ENCODE measurements at regions not wholly inside any gene's neighbourhood (a gene's known extent, or its start where the extent isn't known, plus 50 kb on each side); places are given as distances from the start of the nearest gene placed in this dataset.

GRCh38 chr9:119020284-119020683 is 349.0 kb downstream of the BRINP1 start:
- DNase-seq (ENCODE audit: low read depth), result no peak

GRCh38 chr9:119020730-119021333 is 348.4 kb downstream of the BRINP1 start:
- DNase-seq (ENCODE audit: low read depth), result no peak

GRCh38 chr9:119026120-119026519 is 343.1 kb downstream of the BRINP1 start:
- no peak for DNase-seq (ENCODE audit: low read depth)

GRCh38 chr9:119027901-119028699 is 341.1 kb downstream of the BRINP1 start:
- no peak for DNase-seq (ENCODE audit: low read depth)

DNA sequence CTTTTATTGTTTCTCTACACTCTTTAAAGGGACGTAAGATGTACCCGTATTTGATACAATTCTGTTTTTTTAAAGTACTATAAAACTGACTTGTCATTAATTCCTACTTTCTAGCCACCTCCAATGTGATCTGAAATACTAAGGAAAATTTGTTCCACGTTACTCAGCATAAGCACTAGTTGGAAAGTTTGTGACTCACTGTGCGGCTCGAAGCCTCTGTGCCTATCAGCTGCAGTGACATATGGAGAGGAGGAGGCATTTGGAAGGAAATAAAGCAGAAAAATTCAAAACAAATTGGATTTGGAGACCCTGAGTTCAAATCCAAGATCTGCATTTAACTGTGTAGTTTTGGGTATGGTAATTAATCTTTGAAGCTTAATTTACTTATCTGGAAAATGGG is 339.3 kb downstream of the BRINP1 start:
- DNase-seq (ENCODE audit: low read depth), result no peak

DNA sequence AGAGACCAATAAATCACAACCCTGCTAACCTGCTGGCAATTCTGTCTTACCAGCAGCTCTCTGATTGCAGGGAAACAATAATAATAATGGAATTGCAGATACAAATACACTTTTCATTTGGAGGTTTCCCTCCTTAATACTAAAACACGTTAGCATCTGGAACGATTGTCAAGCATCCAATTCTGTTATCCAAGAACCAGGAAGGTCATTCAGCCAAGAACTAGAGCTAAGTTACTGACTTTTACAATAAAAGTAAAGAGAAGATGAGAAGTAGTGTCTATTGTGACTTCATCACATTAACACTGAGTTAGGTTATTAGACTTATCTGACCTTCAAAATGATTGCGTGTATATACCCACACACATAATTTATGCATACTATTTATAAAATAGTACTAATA is 335.6 kb downstream of the BRINP1 start:
- no peak for DNase-seq (ENCODE audit: low read depth)

DNA sequence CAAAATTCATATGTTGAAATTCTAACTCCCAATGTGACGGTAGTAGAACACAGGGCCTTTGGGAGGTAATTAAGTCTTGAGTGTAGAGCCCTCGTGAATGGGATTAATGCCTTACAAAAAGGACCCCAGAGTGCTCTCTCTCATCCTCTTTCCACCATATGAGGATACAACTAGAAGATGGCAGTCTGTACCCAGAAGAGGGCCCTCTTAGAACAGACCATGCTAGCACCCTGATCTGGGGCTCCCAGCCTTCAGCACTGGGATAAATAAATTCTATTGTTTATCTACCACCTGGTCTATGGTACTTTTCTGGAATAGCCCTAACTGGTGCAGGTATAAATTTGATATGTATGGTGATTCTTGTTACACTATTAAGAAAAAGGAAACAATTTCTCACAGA is 332.3 kb downstream of the BRINP1 start:
- no peak for DNase-seq (ENCODE audit: low read depth)

GRCh38 chr9:119043996-119044395 is 325.2 kb downstream of the BRINP1 start:
- no peak for DNase-seq (ENCODE audit: low read depth)

GRCh38 chr9:119044806-119045205 is 324.4 kb downstream of the BRINP1 start:
- DNase-seq (ENCODE audit: low read depth), result no peak

- DNase-seq (ENCODE audit: low read depth), result no peak
These were observed 321.5 kb downstream of the BRINP1 start for GRCh38 chr9:119047513-119048307.

DNA sequence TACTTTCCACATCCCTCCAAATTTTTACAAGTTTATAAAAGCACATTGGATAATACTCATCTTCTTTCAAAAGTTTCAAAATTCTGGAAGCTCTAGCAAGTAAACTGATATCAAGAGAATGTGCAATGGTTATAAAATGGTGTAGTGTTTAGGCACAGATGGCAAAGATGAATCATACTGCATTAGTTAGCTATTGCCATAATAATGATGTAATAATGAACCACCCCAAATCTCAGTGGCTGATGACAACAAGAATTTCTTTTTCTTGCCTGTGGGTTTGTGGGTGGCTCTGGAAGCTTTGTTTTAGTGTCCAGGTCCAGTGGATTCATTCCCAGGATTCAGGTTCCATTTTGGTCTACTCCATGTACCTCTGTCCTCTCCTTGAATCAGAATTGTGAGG is 319.0 kb downstream of the BRINP1 start:
- no peak for DNase-seq (ENCODE audit: low read depth)

DNA sequence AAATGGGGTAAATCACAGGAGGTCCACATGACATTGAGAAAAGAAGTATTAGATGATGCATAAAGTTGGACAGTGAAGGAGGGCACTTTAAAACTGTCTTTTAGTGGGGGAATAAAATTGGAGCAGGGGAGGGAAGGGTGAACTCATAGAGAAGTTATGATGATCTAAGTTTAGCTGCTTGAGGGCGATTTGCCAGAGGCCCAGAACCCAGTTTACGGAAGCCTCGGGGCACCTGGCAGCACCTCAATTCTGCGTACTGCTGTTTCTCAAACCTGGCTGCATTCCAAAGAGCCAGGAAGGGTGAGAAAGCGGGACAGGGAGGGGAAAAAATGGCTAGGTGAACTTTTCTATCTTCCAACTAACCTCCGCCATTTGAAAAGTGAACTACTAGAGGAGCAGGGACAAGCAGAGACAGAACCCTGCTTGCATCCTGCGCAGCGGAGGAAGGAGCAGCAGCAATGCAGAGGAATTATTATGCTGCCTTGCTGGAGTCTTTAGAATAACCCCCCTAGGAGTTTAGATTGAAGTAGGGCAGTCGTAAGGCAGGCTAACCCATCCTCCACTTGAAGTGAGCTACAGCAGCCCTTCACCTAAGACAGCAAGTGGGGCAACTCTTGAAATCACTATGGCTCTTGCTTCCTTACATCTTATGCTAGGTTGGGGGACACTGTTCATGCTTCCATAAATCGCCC is 316.8 kb downstream of the BRINP1 start:
- no peak for DNase-seq (ENCODE audit: low read depth)

DNA sequence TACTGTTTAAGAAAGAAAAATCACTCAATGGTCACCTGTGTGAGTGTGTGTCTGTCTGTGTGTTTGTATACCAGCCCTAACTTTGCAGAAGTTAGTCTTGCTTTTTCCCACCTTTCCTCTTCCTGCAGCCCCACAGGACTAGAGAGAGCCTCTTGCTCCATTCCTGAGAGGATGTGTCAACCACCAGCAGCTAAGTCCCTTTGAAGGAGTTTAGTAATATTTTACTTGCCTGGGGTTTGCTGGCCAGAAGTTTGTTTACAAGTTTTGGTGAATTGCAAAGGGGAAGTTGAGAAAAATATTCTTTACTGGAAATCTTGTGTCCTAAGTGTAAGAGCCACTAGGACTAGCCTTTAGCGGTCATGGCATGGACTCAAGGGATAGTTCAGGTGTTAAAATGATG is 316.2 kb downstream of the BRINP1 start:
- no peak for DNase-seq (ENCODE audit: low read depth)

GRCh38 chr9:119060629-119061385 is 308.4 kb downstream of the BRINP1 start:
- no peak for DNase-seq (ENCODE audit: low read depth)

GRCh38 chr9:119071636-119072035 is 297.6 kb downstream of the BRINP1 start:
- DNase-seq (ENCODE audit: low read depth), result no peak

GRCh38 chr9:119074017-119074416 is 295.2 kb downstream of the BRINP1 start:
- no peak for DNase-seq (ENCODE audit: low read depth)

DNA sequence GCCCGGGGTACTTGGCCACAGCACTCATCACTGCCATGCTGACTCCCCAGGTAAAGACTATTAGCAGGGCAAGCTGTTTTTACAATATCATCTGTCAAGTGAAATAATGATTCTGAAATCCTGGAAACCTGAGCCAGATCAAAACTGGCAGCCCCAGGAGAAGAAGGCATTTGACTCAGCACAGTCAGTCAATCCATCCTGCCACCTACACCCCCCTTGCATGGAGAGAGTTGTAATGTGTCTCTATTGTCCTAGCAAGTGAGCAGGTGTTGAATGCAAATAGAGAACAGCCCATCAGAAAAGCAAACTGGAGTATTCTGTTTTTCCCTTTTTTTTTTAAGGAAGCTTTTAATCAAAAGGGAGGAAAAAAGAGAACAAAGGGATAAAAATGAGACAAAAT is 291.2 kb downstream of the BRINP1 start:
- DNase-seq (ENCODE audit: low read depth), result no peak

DNA sequence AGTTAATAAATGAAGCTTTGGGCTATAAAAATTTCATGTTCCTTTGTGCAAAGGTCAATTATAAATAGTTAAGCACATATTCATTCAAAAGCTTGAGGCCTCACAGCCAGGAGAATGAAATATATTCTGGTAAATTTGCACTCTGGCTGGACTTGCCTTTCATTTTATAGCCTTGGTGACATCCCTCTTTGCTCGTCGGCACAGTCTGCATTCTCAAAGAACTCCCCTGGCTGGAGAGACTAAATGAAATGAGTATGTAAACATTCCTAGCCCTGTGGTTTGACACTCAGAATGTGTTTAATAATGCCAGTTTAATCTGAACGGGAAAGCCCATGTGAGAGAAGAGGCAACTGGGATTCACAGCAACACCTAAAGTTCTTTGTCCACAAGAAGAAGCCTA is 285.6 kb downstream of the BRINP1 start:
- DNase-seq (ENCODE audit: low read depth), result no peak

DNA sequence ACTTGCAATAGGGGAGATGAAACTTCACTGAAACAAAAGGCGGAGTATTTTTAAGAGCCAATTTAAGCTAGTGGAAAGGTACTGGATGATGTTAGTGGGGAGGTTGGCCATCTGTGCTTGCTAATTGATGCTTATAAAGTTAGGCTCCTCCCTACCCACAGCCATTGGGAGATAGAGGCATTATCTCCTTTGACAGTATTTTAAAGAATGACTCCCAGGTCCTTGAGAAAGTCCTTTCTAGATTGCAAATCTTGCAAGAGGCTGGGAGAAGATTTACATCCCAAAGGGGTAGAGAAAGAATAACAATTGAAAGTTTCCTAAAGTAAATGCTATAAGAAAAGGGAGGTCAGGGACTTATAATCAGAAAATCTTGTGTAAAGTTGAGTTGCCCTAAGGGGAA is 282.6 kb downstream of the BRINP1 start:
- no peak for DNase-seq (ENCODE audit: low read depth)

- no peak for DNase-seq (ENCODE audit: low read depth)
These were observed 281.2 kb downstream of the BRINP1 start for GRCh38 chr9:119088002-119088547.

DNA sequence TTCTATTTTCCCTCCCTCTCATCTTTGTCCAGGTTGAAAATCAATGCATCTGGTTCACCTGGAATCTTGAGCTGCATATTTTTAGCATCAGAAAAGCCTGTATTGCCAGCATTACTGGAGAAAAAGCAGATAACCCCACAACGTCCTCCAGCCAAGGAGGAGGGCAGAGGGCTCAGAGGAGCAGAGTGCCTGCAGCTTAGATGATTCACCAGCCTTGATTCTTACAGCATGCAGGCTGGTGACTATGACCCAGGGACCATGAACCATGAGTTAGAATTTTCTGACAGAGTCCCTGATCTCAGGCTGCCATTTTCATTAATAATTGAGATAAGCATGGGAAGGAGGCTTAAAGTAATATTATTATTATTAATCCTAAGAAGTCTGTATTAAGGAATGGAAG is 278.2 kb downstream of the BRINP1 start:
- DNase-seq (ENCODE audit: low read depth), result no peak

Measured in CMK (cell line).